DMS153 treated with DMSO at 0.1 percent for 48 hours (cell line): ENCODE measurements at regions not wholly inside any gene's neighbourhood (a gene's known extent, or its start where the extent isn't known, plus 50 kb on each side); places are given as distances from the start of the nearest gene placed in this dataset.

Source experiments
- DNase-seq: peaks from one replicate; lab custom pipeline; 2025; ENCODE audit not compliant: unreplicated experiment; lab: John Stamatoyannopoulos, UW

DNA sequence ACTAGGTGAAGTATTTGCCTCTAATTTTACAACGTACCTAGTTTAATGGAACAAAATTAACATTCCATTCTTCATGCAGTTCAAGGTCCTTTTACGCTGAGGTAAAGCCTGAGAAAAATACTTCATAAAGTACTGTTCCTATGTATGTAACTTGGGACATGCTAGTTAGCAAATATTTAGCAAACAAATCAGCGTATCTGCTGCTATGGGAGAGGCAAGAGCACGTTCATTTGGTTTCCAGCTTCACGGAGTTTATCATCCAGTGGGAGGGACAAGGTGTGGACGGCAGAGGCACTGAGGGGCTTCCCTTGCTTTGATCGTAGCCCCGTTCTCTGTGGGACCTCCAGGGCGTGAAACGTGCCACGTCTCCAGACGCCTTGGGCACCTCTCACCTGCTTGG is 248.8 kb downstream of the IRS2 start:
- DNase-seq: no peak

DNA sequence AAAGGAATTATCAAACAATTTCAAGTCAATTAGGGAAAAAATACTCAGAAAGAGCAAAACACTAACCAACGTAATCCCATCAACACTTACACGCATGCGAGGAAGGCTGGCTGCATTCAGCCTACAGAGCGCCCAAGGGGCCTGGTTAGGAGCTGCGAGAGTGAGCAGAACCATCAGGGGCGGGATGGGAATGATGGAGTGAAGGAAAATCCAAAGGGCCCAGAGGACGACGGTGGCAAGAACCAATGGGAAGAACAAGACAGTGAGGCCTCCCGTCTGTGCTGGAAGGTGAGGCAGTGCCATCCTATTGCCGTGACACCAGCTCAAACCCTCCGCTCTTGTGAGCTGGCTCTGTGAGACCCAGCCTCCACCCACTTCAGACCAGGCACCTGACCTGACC is 253.0 kb downstream of the IRS2 start:
- DNase-seq: no peak

DNA sequence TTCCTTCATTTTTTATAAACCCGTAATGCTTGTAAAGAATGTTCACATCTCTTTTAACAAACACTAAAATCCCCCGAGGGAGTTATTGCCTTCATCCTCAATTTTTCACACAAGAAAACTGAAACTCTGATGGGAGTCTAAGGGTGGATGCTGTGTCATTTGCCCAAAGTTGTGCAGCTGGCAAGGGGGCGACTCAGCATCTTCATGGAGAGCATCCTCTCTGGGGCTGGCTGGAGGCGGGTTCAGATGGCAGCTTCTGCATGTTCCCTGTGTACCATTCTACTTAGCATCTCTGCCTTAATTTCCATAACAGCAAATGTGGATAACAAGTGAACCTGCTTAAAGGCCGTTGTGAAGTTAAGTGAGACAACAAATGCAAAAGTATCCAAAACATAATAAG is 256.4 kb downstream of the IRS2 start:
- no peak for DNase-seq

DNA sequence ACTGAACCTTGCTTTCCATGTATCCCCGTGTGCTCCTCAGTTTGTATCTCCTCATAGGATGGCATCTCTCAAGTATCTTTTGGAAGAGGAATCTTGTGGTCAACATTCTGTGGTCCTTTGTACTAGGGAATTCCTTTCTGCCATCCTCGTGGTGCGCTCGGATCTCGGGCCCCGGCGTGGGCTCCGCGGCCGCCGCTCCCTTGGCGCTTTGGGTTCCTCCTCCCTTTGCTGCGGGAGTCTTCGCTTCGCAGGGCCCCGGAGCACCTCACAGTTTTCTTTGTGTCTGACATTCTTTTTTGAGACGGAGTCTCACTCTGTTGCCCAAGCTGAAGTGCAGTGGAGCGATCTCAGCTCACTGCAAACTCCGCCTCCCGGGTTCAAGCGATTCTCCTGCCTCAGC is 264.7 kb downstream of the IRS2 start:
- no peak for DNase-seq

DNA sequence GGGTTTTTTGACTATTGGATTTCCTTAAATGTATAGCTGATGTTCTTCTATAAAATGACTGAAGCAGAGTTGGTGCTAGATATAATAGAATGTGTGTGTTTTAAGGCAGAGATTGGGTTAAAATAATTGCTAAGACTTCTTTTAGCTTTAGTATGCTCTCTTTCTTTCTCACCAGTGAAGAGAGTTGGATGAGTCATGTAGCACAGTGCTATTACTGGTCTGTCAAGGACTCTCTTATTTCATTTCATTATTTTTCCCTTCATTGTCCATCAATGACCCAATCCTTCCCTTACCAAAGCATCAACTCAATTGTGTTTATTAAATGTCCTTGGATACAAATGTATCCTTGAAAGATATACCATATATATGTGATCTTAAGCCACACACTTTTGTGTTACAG is 268.9 kb downstream of the IRS2 start:
- no peak for DNase-seq

DNA sequence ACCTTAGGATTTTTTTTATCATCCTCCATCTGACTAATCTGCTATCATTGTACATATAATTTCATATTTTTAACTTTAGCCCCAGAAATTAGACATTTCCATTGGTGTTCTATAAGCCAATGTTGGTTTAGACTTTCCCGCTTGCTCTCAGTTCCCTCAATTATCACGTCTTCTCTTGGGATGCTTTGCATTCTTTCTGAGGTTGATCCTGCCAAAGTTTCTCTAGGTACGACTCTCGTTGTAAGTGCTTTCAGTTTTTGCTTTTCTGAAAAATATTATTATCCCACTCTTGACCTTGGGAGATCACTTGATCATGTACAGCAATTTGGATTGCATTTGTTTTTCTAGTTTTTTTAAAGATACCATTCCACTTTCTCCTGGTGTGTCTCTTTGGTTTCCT is 270.2 kb downstream of the IRS2 start:
- DNase-seq: no peak

DNA sequence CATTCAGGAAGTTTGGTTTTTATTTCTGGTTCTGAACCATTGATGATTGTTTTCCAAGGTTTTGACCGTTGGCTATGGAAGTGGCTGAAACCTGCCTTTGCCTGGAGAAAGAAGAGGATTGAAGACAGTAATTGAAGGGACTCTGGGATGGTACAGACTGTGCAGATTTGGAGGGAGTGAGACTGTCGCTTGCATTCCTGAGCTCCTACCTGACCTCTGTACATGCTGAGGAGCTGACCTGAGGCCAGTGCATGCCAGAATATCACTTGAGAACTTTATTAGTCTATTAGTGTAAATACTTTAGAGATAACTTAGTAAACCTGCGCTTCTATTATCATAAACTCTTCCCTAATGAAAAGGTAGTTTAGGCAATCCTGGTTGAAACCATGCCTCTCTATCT is 276.4 kb downstream of the IRS2 start:
- no peak for DNase-seq

DNA sequence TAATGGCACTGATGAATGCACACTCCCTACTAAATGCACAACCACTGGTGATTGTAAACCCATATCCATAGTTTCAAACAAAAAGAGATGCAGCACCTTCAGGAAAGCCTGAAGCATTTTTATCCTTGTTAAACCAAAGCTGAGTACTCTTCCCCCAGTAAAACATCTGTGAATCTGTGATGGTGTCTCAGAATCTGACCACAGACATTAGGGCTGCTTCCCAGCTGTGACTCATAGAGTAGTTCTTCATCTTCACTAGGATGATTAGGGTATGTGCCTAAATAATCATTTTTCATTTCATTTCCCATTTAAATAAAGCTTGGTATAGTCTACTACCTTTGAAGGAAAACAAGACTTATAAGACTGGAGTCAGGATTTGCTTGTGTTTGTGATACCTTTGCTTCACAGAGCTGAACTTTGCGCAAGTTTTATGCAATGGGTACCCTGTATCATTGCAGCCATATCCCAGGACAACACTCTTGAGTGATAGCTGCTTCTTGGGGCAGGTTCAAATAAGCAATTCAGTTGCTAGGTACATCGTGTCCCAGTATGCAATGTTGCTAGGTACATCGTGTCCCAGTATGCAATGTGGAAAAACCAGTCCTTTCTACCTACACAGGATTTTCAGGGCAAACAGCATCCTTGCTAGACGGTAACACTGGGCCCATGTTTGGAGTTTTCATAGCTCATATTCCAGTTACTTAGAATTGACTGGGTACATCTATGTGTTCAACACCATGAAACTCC is 277.1 kb downstream of the IRS2 start:
- DNase-seq: no peak

DNA sequence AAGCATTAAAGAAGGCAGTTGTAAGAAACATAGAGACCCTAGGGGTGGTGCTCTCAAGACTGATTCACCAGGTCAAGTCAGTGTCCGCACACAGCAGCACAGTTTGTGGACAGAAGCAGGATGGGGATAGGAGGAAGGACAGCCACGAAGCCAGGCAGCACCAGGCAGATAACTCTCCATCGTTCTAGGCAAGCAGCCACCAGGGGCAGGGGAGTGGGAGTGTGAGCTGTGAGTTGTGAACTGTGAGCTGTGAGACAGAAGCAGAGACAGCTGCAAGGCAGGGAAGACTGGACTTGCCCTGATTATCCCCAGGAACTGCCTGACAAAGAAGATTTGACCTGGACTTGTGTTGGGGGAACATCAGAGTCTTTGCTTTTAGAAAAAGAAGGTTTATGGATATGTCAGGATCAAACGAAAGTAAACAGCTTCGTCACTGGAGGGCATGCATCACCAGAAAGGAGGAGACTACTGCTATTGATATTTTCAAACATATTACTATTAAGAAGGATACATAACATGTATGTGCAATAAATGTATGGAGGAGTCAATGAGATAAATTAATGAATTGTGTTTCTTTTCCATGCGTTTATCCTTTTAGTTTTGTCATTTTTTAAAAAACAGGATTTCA is 286.1 kb downstream of the IRS2 start:
- DNase-seq: no peak

DNA sequence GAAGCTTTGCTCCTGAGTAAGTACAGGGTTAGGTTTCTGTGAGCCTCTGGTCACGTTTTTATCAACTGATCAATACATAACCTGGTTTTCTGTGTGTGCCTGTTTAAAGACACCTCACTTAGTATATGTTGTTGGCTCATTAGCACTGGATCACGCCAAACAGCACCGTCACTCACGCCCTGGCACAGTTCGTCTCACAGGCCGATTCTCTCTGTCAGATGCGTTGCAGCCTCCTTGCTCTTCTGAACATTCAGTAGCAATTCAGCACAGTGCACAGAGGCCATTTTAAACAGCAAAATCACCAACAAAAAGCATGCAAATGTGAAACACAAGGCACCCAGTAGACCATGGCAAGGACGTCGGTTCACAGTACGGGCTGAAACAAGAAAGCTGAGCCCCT is 288.5 kb downstream of the IRS2 start:
- DNase-seq: no peak

DNA sequence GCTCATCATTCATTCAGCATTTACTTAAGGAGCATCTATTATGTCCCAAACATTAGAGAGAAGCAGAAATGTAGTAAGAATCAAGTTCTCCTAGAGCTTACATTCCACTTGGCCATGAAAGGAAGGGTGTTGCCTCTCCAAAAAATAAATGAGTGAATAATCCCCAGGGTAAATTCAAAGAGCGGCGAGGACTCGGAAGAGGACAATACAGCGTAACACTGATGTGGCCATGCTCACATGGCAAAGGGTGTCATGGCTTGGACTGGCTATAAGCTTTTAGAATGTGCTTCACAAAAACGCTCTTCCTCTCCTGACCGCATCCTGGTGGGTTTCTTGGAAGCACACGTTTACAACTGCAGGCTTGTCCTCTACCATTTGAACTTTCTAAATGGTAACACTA is 290.2 kb downstream of the IRS2 start:
- DNase-seq: no peak

DNA sequence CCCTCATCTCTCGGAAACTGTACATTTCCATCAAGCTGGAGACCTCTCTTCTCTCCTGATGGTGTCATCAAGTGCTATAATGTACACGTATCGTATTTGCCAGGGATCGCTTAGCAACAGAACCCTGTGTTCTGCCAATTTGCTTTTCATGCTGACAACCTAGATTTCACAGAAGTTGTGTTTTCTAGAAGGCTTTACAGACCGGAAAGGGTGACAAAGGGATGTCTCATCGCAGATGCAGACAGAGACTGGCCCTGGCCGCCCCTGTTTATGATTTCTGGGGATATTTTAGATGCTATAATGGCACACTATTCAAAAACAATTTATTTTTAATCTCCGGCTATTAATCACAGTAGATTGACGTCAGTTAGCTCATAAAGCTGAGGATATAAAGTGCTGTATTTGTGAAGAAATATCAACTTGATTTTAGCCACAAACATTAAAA is 291.4 kb downstream of the IRS2 start:
- DNase-seq: peak; percentile 46

DNA sequence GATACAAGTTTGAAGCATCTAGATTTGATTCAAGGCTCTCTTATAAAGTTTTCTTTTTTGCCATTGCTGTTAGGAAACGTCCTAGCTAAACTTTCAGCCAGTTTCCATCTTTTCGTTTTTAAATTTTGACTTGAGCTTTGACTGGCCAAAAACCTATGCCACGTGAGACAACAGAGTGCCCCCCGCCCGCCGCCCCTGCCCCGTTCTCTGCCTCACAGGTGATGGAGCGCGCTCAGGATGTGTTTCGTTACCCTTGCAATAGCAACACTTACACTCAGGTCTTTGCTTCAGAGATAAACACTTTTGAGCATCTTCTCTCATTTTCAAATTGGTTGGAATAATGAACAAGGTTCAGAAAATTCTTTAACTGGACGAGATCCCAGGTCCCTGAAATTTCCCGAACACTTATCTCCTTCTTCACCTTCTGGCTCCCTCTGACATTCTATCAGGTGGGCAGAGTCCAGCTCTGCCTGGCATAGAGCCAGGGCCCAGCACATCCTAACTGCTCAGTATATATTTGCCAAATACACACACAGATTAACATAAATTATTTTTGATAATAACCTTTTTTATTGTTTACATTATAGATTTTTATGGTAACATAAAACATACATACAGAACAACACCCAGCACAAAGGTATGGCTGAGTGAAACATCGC is 301.1 kb downstream of the IRS2 start:
- DNase-seq: no peak

DNA sequence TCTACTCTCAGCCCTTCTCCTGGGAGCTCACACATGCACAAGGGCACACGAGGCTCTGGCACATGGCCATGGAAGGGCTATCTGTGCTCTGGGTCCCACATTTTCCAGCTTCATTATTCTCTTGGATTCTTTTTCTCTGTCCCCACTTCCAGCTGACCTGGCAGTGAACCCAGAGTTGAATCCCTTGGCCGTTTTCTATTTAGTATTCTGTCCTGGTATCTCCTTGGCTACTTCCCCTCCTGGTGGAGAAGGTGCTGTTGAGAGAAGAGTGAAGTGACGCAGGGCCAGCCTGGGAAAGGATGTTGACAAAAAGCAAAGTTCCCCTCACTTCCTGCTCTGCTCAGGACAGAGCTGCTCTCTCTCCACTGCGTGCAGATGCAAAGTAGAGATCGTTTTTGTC is 303.1 kb downstream of the IRS2 start:
- no peak for DNase-seq

DNA sequence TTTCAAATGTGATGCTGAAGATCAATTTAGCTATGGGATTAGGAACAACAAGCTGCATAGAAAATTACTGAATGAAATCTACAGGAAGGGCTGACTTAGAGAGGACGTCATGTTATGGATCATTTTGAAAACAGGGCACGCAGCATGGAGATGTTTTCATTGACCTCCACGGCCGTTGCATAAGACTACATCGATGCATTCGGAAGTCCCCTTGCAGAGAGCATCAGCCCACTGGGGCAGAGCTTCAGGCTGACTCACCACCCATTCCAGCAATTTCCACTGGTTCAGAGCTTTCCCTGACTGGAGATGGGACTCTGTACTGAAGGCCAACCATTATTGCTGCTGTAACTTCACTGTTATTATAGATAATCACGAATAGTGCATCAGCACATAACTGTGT is 305.3 kb downstream of the IRS2 start:
- DNase-seq: no peak

DNA sequence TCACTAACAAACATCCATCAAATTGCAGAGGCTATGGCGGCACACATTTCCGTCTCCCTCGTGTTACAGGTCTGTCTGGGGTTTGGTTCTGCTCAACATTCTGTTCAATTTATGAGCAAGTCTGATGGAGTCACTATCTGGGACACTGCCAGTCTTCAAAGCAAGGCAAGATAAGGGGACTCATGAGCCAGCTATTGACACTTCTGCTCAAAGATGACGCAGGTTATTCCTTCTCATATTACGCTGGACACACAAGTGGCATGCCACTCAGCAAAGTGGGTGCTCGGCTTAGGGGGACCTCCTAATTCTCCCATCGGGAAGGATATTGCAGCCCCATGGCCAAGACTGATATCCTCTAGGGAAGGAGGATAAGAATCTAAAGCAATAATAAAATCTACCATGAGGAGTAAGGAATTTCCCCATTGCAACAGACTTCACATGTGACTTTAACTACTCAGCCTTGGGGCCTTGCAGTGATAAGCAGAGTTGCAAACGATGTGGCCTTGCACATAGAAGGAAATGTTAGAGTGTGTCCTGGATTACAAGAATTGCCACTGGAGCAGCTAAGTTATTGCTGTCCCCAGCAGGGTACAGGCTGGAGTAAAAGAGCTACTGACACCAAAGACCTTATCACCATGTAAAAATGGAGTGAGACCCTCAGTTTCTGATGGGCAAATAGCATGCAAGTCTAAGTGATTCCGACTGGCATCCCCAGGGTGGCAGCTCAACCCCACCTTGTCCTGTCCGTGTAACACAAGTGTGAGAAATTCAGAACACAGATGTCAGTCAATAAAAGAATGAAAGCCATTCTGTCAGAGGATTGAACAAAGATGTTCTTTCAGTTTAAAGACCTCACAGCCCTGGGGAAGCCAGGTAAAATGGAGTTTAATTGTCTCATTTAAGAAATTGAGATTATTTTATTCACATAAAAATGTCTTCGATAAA is 306.1 kb downstream of the IRS2 start:
- no peak for DNase-seq

DNA sequence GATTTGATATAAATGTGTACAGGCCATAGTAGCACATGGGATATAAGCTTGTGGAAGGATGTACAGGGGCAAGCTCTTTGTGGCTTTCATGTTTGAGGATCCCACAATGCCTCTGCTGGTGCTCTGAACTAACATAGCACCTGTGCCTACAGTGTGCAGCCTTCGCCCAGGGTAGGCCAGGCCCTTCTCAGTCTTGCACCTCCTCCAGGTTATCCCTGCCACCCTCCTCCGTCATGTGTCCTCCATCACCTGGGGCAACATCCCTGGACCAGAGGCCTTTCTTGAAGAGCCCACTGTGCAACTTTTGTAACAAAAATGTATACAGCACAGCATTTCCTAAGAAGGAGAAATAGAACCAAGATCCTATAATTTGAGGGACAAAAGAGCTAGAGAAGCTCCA is 306.8 kb downstream of the IRS2 start:
- no peak for DNase-seq

DNA sequence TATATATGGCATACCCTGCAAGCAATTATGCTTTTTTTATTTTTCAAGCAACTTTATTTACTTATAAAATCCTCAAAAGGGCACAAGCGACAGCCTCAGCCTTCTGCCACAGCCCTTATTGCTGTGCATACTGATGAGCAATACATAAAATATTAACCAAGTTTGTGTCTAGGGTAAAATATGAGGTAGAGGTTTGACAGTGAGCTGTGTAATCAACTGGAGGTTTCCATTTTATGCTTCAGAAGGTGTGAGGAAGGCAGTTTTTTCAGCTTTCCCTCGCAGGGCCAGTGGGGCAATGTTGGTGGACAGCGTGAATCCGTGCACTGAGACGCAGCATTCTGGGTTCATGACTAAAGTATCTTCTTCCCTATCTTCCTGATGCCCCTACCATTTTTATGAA is 310.4 kb downstream of the IRS2 start:
- DNase-seq: no peak

DNA sequence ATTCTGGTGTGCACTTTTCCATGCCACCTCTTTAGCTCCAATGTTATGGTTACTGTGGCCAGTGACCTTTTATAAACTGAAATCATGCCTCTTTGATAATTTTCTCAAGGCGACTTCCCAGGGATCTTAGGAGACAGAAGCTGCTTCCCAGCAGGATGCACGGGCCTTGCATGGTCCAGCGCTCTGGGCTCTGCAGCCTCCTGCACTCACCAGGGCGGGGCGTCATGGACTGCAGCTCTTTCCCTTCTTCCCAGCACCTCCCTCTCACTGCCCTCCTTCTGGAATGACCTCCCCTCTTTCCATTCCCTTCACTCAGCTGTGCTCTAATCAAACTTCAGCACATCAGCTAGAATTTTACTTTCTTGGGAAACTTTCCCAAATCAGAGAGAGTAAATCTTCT is 318.3 kb downstream of the IRS2 start:
- DNase-seq: no peak

DNA sequence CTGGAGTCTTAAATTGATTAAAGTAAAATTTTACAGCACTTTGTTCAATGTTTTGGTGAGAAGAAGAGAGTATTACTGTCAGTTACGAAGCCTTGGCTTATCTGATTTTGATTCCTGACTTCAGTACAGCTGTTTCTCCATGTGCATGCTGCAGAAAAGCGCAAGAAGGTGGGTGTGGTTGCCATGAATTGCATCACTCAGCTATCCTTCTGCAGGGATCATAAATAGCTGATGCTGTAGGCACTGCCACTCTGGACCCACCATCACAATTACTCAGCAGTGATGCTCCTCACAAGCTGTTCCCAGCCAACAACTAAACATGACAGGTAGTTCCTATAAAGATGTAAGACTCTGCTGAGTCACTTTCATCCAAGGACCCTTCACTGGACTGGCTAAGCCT is 321.2 kb downstream of the IRS2 start:
- no peak for DNase-seq

DNA sequence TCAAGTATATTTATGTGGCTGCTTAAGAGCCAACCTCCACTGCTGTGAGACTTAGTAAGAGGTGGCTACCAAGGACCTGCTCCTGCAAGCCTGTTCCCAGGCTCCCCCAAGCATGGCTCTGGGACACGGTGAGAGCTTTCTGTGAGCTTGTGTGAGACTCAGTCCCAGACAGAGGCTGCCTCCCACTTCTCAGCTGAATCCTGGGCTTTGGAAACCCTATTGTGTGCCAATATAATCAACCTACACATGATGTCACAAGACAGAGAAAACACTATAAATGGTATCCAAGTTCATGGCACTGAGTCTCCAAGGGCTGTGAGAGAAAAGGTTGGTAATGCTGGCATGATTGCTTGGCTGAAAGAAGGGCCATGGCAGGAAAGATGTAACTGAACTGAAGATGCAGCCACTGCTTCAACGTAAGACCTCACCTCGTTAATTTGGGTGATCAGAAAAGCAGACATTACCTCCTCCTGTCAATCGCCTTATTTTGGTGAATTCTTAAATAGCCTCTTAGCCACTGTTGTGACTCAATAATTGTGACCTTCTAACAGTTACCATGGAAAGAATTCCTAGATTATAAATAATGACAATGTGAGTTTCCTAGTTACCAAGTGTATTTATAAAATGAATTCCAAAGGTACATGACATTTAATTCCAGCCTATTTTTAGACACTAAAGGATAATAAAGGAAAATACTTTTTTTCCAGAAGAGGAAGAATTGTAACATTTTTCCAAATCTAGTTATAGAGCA is 332.0 kb downstream of the IRS2 start:
- no peak for DNase-seq
